Stimulated activated CD4-positive, alpha-beta T cell treated with anti-CD3 and anti-CD28 coated beads, Interleukin-1b, Interleukin-23, amount 100 ng/mL, for 1 hour (primary cell): ENCODE measurements at regions not wholly inside any gene's neighbourhood (a gene's known extent, or its start where the extent isn't known, plus 50 kb on each side); places are given as distances from the start of the nearest gene placed in this dataset.
"Not testable (repeated sequence)": the region's sequence is repeated elsewhere in the genome, so short reads cannot be mapped to it uniquely, and the experiment has no call there.

Experiments used
- DNase-seq, 2 donors: peaks; one replicate each; pipeline ENCODE4 v3.0.0-alpha.2; 2020; ENCODE audit warnings: low read depth in 2 of 2

GRCh38 chr2:144914622-144915318 is 394.9 kb upstream of the ZEB2 start:
- DNase-seq, result no peak

GRCh38 chr2:144914113-144914512 is 394.2 kb upstream of the ZEB2 start:
- no peak for DNase-seq

GRCh38 chr2:144912206-144912605 is 392.3 kb upstream of the ZEB2 start:
- DNase-seq, result no peak

- no peak for DNase-seq
Observed at GRCh38 chr2:144905956-144906355, 386.0 kb upstream of the ZEB2 start.

DNA sequence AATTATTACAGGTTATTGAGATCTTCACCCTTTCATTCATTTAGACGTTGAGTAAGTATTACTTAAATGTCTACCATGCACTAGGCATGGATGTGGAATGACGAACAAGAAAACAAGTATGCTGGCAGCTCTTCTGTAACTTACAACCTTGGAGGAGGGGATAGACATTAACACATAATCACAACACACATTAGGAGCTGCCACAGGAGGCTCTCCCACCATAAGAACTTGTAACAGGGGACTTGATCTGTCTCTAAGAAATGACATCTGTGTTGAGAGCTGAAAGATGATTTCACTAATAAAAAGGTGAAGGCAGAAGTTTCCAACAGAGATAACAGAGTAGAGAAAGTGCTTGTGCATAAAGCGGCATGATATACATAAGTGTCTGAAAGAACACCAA is 384.7 kb upstream of the ZEB2 start:
- no peak for DNase-seq

DNA sequence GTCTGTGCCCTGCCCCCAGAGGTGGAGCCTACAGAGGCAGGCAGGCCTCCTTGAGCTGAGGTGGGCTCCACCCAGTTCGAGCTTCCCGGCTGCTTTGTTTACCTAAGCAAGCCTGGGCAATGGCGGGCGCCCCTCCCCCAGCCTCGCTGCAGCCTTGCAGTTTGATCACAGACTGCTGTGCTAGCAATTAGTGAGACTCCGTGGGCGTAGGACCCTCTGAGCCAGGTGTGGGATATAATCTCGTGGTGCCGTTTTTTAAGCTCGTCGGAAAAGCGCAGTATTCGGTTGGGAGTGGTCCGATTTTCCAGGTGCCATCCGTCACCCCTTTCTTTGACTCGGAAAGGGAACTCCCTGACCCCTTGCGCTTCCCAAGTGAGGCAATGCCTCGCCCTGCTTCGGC is 383.1 kb upstream of the ZEB2 start:
- DNase-seq, result not testable (repeated sequence)

GRCh38 chr2:144901386-144901785 is 381.5 kb upstream of the ZEB2 start:
- DNase-seq, result not testable (repeated sequence)

DNA sequence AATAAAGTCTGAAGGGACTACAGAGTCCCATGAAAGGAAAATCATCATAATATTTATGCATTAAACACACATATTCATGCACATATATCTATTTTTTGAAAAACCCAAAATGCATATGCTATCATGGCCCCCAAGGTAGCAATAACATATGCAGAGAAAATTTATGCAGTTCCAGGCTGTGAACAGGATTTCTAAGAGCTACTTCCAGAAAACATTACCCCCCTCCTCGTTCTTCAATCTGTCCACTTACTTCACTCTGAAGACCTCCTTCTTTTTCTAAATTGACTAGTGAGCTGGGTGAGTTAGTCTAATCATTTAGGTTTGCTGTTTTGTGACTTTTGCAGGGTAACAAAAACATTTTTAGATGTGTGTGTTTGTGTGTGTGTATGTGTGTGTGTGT is 376.4 kb upstream of the ZEB2 start:
- DNase-seq, result no peak

- DNase-seq, result no peak
Observed at GRCh38 chr2:144894612-144895599, 375.0 kb upstream of the ZEB2 start.

DNA sequence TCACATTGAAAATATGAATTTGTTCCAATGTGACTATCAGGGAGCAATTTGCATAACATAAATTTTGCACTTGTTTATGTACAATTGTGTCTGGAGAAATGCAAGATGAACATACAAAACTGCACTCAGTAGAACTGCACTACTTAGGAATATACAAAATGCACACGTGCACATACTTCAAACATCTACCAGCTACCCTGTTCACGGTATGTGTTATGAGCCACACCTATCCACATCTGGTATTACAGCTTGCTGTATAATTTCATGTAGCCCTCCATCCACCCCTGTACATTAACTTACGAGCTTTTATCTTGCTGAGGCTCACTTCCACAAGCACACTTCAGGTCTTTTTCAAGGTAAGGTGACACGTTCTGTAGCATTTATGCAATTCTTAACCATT is 373.5 kb upstream of the ZEB2 start:
- DNase-seq, result no peak

GRCh38 chr2:144890828-144891227 is 370.9 kb upstream of the ZEB2 start:
- DNase-seq, result no peak

DNA sequence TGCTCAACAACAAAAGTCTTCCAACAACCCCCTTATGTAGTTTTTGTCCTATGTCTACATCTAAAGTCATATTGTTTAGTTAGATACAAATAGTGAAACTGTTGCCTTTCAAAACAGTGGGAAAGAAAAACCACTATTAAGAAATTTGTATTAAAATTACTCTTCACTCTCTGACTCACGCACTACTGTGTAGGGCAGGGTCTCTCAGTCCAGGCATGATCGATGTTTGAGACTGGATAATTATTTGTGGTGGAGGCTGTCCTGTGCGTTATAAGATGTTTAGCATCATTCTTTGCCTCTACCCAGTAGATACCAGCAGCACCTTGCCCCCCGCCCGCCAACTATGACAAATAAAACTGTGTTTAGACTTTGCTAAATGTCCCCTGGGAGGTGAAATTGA is 369.4 kb upstream of the ZEB2 start:
- DNase-seq, result no peak

DNA sequence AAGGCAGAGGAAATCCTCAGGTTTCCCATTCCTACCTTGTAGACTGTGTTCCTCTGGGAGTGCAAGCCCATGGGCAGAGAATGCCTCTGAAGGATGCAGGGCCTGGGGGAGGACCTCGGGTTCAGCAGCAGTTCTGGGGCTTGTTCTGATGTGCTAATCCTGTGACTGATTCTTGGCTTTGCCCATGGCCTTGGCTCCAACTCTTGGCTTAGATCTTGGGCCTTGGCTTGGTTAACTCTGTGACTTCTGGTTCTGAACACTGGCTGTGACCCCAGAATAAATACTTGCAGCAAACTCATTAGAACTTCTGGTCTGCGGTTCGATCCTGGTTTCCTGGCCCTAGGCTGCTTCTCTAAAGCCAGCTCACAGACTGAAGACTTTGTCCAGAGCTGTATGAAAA is 366.9 kb upstream of the ZEB2 start:
- no peak for DNase-seq

GRCh38 chr2:144877893-144878292 is 358.0 kb upstream of the ZEB2 start:
- no peak for DNase-seq

DNA sequence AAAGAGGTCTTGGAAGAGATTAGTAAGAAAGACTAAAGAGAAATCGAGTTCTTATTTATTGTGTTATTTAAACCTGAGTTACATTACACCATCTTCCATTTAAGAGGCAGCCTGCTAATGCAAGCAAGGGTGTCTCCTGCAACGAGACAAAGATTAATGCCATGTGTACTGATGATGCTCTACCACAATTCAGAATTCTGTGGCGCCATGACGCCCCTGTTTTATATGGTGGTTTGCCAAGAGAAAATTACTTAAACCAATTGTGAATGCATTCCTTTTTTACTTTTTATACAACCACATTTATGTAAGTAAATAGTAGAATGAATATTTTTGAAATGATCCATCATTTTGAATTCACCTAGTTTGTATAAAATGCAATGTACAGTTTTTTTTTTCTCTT is 356.1 kb upstream of the ZEB2 start:
- DNase-seq, result no peak

GRCh38 chr2:144875290-144875969 is 355.5 kb upstream of the ZEB2 start:
- DNase-seq, result no peak

DNA sequence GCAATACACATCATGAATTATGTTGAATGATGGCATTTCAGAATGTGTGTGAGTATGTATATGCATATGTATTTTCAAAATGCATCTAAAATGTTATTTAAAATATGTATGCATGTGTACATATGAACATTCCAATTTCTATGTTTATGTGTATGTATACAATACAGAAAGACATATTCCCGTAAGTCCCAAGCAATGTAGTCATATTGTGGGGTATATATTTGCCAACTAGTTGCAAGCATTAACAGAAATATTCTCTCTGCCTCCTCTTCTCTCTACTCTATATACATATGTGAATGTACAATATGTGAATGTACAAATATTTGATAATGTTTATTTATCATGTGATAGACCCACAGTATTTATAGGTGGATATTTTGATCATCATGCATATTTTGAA is 345.8 kb upstream of the ZEB2 start:
- DNase-seq, result no peak

DNA sequence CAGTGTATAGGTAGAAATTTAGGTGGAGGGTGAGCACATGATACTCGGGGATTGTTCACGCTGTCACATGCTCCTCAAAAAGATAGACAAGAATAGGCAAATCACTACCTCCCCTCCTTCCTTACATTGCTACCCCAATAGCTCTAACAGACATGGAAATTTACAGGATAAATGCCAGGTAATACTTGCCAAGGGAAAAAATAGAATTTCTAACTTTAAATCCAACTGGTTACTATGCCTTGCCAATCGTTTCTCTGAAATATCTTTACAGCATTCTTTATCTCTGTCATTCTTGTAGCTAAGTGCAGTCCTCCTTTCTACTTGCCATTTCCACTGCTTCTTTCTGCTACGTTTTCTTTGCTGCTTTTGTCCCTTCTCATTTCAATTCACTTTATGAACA is 339.8 kb upstream of the ZEB2 start:
- DNase-seq, result no peak

DNA sequence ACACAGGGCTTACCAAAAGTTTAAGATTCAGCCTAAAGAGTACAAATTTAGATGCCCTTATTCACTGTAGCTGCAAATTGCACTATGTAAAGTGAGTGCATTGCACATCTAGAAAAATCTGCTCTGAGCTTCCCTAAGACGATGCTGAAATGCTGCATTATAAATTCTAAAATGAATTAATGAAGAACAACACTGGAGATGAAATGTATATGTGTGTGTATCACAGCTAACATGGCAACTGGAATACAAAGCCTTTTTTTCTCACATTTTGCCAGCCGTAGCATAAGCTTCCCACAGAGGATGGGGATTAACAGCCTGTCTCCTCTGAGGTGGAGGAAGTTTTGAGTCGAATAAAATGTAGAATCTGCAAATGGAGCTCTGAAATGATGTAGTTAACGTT is 338.3 kb upstream of the ZEB2 start:
- no peak for DNase-seq

DNA sequence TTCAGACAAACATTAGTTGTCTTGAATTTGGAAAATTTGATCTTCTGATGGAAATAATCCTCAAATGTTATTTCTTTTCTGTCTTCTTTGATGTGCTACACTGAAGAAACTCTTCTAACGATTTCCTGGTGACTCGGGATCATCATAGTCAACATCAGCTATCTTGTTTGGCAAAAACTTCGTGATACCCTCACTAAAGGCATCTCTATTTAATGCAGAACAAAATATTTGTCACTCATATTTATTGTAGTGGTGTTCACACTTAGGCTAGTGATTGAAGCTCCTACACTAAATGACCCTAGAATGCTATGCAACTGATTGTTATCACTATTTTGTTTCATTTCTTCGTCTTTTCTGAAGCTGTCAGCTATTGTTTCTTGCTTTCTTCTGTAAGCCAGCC is 334.7 kb upstream of the ZEB2 start:
- no peak for DNase-seq

DNA sequence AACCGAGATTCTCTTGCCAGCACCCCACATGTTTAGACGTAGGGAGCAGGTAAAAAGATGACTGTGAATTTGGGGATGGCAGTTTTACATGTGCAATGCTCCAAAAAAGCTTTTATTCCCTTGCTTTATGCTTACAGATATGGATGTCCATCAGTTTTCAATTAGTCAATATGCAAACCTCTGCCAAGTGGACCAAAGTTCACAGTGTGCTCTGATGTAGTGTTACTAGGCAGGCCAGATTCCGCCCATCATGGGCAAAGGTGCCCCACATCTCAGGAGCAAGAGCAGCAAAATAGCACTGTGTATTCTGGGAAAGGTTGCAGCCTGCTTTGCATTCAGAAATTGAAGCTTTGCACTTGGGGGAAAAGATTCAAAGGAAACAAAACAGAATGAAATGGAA is 329.7 kb upstream of the ZEB2 start:
- DNase-seq, result no peak

GRCh38 chr2:144848423-144848822 is 328.5 kb upstream of the ZEB2 start:
- DNase-seq, result no peak
